GM23338 (cell line): ENCODE measurements at regions not wholly inside any gene's neighbourhood (a gene's known extent, or its start where the extent isn't known, plus 50 kb on each side); places are given as distances from the start of the nearest gene placed in this dataset.

Experiments
- CREB1 ChIP-seq: fragments of 250-450 bp; sonication (Bioruptor Pico); IDR thresholded peaks from 2 replicates; pipeline ENCODE4 v1.5.0; 2020; ENCODE audit warnings: low read depth, mild to moderate bottlenecking, moderate library complexity
- EZH2phosphoT487 ChIP-seq: fragments of 200-600 bp; sonication (generic); IDR thresholded peaks from one replicate; pipeline ENCODE4 v1.8.1; 2018; ENCODE audit warnings: antibody characterized with exemption; ENCODE audit not compliant: unreplicated experiment
- TF ChIP-seq, protein P1 (sequence below), 2 experiments: fragments of 200-600 bp in 1 of 2; sonication (generic) in 1 of 2; conservative IDR thresholded peaks; 2 replicates each; pipeline versions ENCODE4 v1.5.1 to v1.6.1; 2016 to 2017; ENCODE audit warnings: antibody characterized with exemption in 2 of 2, low read depth in 2 of 2, mild to moderate bottlenecking in 2 of 2, moderate library complexity in 1 of 2
- TF ChIP-seq, protein P2 (sequence below): IDR thresholded peaks from 2 replicates; pipeline ENCODE4 v1.6.1; 2016; ENCODE audit warnings: antibody characterized with exemption
- TF ChIP-seq, protein P3 (sequence below): IDR thresholded peaks from one replicate; pipeline ENCODE4 v1.6.1; 2018; ENCODE audit warnings: antibody characterized with exemption; ENCODE audit not compliant: unreplicated experiment

DNA sequence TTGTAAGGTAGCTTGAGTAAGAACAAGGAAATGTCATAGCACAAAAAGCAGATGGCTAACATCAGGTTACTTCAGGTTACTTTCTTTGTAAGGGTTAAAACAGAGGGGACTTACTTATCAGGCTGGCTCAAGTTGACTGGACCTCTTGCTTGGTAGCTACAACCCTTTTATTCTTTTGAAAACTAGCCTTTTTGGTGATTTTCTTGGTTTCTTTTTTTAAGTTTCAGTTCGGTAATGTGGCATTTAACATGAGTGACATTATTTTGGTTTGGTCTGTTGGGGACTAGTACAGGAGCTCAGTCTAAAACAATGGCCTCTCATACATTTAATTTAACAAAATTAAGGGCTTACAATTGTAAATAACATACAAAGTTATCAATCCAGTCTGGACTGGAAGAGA, 621.4 kb downstream of the OTOL1 start:
- TF ChIP-seq, protein P1, sequence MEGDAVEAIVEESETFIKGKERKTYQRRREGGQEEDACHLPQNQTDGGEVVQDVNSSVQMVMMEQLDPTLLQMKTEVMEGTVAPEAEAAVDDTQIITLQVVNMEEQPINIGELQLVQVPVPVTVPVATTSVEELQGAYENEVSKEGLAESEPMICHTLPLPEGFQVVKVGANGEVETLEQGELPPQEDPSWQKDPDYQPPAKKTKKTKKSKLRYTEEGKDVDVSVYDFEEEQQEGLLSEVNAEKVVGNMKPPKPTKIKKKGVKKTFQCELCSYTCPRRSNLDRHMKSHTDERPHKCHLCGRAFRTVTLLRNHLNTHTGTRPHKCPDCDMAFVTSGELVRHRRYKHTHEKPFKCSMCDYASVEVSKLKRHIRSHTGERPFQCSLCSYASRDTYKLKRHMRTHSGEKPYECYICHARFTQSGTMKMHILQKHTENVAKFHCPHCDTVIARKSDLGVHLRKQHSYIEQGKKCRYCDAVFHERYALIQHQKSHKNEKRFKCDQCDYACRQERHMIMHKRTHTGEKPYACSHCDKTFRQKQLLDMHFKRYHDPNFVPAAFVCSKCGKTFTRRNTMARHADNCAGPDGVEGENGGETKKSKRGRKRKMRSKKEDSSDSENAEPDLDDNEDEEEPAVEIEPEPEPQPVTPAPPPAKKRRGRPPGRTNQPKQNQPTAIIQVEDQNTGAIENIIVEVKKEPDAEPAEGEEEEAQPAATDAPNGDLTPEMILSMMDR (conservative IDR thresholded peaks at IDR 0.05; ENCODE audit: low read depth in 2 of 2), result no peak
- no peak for TF ChIP-seq EZH2phosphoT487
- no peak for TF ChIP-seq CREB1 (CRISPR knock-in tag)
- TF ChIP-seq, protein P2, sequence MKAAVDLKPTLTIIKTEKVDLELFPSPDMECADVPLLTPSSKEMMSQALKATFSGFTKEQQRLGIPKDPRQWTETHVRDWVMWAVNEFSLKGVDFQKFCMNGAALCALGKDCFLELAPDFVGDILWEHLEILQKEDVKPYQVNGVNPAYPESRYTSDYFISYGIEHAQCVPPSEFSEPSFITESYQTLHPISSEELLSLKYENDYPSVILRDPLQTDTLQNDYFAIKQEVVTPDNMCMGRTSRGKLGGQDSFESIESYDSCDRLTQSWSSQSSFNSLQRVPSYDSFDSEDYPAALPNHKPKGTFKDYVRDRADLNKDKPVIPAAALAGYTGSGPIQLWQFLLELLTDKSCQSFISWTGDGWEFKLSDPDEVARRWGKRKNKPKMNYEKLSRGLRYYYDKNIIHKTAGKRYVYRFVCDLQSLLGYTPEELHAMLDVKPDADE, result no peak
- TF ChIP-seq, protein P3, sequence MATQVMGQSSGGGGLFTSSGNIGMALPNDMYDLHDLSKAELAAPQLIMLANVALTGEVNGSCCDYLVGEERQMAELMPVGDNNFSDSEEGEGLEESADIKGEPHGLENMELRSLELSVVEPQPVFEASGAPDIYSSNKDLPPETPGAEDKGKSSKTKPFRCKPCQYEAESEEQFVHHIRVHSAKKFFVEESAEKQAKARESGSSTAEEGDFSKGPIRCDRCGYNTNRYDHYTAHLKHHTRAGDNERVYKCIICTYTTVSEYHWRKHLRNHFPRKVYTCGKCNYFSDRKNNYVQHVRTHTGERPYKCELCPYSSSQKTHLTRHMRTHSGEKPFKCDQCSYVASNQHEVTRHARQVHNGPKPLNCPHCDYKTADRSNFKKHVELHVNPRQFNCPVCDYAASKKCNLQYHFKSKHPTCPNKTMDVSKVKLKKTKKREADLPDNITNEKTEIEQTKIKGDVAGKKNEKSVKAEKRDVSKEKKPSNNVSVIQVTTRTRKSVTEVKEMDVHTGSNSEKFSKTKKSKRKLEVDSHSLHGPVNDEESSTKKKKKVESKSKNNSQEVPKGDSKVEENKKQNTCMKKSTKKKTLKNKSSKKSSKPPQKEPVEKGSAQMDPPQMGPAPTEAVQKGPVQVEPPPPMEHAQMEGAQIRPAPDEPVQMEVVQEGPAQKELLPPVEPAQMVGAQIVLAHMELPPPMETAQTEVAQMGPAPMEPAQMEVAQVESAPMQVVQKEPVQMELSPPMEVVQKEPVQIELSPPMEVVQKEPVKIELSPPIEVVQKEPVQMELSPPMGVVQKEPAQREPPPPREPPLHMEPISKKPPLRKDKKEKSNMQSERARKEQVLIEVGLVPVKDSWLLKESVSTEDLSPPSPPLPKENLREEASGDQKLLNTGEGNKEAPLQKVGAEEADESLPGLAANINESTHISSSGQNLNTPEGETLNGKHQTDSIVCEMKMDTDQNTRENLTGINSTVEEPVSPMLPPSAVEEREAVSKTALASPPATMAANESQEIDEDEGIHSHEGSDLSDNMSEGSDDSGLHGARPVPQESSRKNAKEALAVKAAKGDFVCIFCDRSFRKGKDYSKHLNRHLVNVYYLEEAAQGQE, result no peak
